HFFc6 (cell line): ENCODE measurements at regions not wholly inside any gene's neighbourhood (a gene's known extent, or its start where the extent isn't known, plus 50 kb on each side); places are given as distances from the start of the nearest gene placed in this dataset.
"Not testable (repeated sequence)": the region's sequence is repeated elsewhere in the genome, so short reads cannot be mapped to it uniquely, and the experiment has no call there.

Experiments used
- DNase-seq: peaks from one replicate; pipeline ENCODE4 v3.0.0-alpha.2; 2018
- H3K27ac Mint-ChIP-seq: 2 replicates; pipeline ENCODE4 v1.8.0; 2020; ENCODE audit warnings: mild to moderate bottlenecking, mixed read lengths
- H3K27me3 Mint-ChIP-seq: 2 replicates; pipeline ENCODE4 v1.8.0; 2021; ENCODE audit warnings: mild to moderate bottlenecking, moderate library complexity, mixed read lengths; ENCODE audit not compliant: insufficient read depth
- H3K36me3 Mint-ChIP-seq: 2 replicates; pipeline ENCODE4 v1.8.0; 2021; ENCODE audit warnings: low read depth, mixed read lengths
- H3K4me1 Mint-ChIP-seq: 2 replicates; pipeline ENCODE4 v1.8.0; 2020; ENCODE audit warnings: low read depth, mixed read lengths
- H3K4me3 Mint-ChIP-seq: 2 replicates; pipeline ENCODE4 v1.8.0; 2020; ENCODE audit warnings: mild to moderate bottlenecking, moderate library complexity, mixed read lengths
- H3K9me3 Mint-ChIP-seq: 2 replicates; pipeline ENCODE4 v1.8.0; 2020; ENCODE audit warnings: mild to moderate bottlenecking, mixed read lengths
- CTCF ChIP-seq: fragments of 200-600 bp; sonication (generic); IDR thresholded peaks from 2 replicates; pipeline ENCODE4 v1.5.0; 2021; ENCODE audit warnings: antibody characterized with exemption, mild to moderate bottlenecking

- peaks cover 13% of the 10 kb centered on the region for H3K36me3 Mint-ChIP-seq
- no peak for TF ChIP-seq CTCF
Measured at GRCh38 chr10:44101082-44101481, 283.8 kb downstream of the CXCL12 start.

GRCh38 chr10:44099511-44099910 is 285.4 kb downstream of the CXCL12 start:
- H3K27me3 Mint-ChIP-seq = no peaks in the 10 kb centered on the region; the same call in none of the 2 replicates
- H3K36me3 Mint-ChIP-seq = peaks cover 21% of the 10 kb centered on the region
- no peak overlapping the region for H3K27ac Mint-ChIP-seq
- no peak overlapping the region for H3K4me3 Mint-ChIP-seq
- H3K4me1 Mint-ChIP-seq = peaks cover 34% of the 10 kb centered on the region
- peaks cover 10% of the 10 kb centered on the region for H3K9me3 Mint-ChIP-seq
- TF ChIP-seq CTCF = no peak
- no peak for DNase-seq

More at GRCh38 chr10:44101082-44101481, 283.8 kb downstream of the CXCL12 start:
- no peak overlapping the region for H3K27ac Mint-ChIP-seq
- no peak overlapping the region for H3K4me3 Mint-ChIP-seq
- H3K9me3 Mint-ChIP-seq = no peaks in the 10 kb centered on the region; the same call in 1 of the 2 replicates
- no peak for DNase-seq
- peaks cover 34% of the 10 kb centered on the region for H3K4me1 Mint-ChIP-seq
- no peaks in the 10 kb centered on the region; the same call in none of the 2 replicates for H3K27me3 Mint-ChIP-seq

- Mint-ChIP-seq H3K4me1 (peaks cover 13% of the 10 kb centered on the region), H3K36me3 (peaks cover 19% of the 10 kb centered on the region), H3K9me3 (peaks cover 16% of the 10 kb centered on the region)
- H3K4me3 Mint-ChIP-seq, DNase-seq, H3K27me3 Mint-ChIP-seq, H3K27ac Mint-ChIP-seq: not testable (repeated sequence)
Measured at GRCh38 chr10:44096217-44096616, 288.7 kb downstream of the CXCL12 start.

GRCh38 chr10:44089671-44090070 is 295.2 kb downstream of the CXCL12 start:
- TF ChIP-seq CTCF = no peak
- Mint-ChIP-seq H3K27me3 (peaks cover 2% of the 10 kb centered on the region; the same call in 1 of the 2 replicates), H3K9me3 (peaks cover 6% of the 10 kb centered on the region; the same call in 1 of the 2 replicates), H3K27ac (no peak overlapping the region), H3K4me1 (no peaks in the 10 kb centered on the region), H3K4me3 (no peak overlapping the region), H3K36me3 (peaks cover 5% of the 10 kb centered on the region)
- no peak for DNase-seq

- no peaks in the 10 kb centered on the region for H3K4me1 Mint-ChIP-seq
- H3K27me3 Mint-ChIP-seq = peaks cover 2% of the 10 kb centered on the region; the same call in 1 of the 2 replicates
- H3K9me3 Mint-ChIP-seq = peaks cover 5% of the 10 kb centered on the region; the same call in 1 of the 2 replicates
- no peak overlapping the region for H3K27ac Mint-ChIP-seq
- H3K4me3 Mint-ChIP-seq = no peak overlapping the region
- no peak for DNase-seq
- TF ChIP-seq CTCF = no peak
- peaks cover 5% of the 10 kb centered on the region for H3K36me3 Mint-ChIP-seq
Measured at GRCh38 chr10:44087403-44087802, 297.5 kb downstream of the CXCL12 start.

GRCh38 chr10:44083719-44084400 is 301.0 kb downstream of the CXCL12 start:
- Mint-ChIP-seq H3K4me1 (no peaks in the 10 kb centered on the region), H3K9me3 (no peaks in the 10 kb centered on the region), H3K27ac (no peak overlapping the region), H3K4me3 (no peak overlapping the region), H3K36me3 (peaks cover 6% of the 10 kb centered on the region; the same call in 1 of the 2 replicates), H3K27me3 (peaks cover 2% of the 10 kb centered on the region; the same call in 1 of the 2 replicates)
- no peak for DNase-seq
- no peak for TF ChIP-seq CTCF
